Vagina (tissue), 2 donors: ENCODE measurements at regions not wholly inside any gene's neighbourhood (a gene's known extent, or its start where the extent isn't known, plus 50 kb on each side); places are given as distances from the start of the nearest gene placed in this dataset.

Experiments used
- DNase-seq, 2 donors: peaks; one replicate each; pipeline ENCODE4 v3.0.0-alpha.2; 2017; ENCODE audit errors: extremely low spot score in 2 of 2
- H3K27ac ChIP-seq: fragments of 200-600 bp; sonication (generic); one replicate; pipeline ENCODE4 v1.5.1; 2019
- H3K27me3 ChIP-seq: fragments of 200-600 bp; sonication (generic); one replicate; pipeline ENCODE4 v1.5.1; 2019
- H3K36me3 ChIP-seq, 2 donors: fragments of 200-600 bp; sonication (generic); one replicate each; pipeline ENCODE4 v1.5.1; 2017 to 2019
- H3K4me1 ChIP-seq: fragments of 200-600 bp; sonication (generic); one replicate; pipeline ENCODE4 v1.5.1; 2019
- H3K4me3 ChIP-seq, 2 donors: fragments of 200-600 bp; sonication (generic); 1 replicate in 1 of 2; 2 replicates in 1 of 2; pipeline ENCODE4 v1.5.1; 2016 to 2019
- H3K9me3 ChIP-seq: fragments of 200-600 bp; sonication (generic); one replicate; pipeline ENCODE4 v1.5.1; 2019
- CTCF ChIP-seq, 3 experiments: fragments of 450-650 bp in 2 of 3; fragments of 200-600 bp in 1 of 3; sonication (generic) in 1 of 3; IDR thresholded peaks; one replicate each; pipeline ENCODE4 v1.5.1; 2017 to 2019; ENCODE audit warnings: antibody characterized with exemption in 3 of 3, mild to moderate bottlenecking in 2 of 3, moderate library complexity in 2 of 3
- POLR2A ChIP-seq, 2 donors: fragments of 450-650 bp; IDR thresholded peaks; one replicate each; pipeline ENCODE4 v1.6.1; 2017; ENCODE audit warnings: antibody characterized with exemption in 2 of 2, mild to moderate bottlenecking in 2 of 2, moderate library complexity in 2 of 2
- POLR2AphosphoS5 ChIP-seq, 2 donors: sonication (generic); formaldehyde crosslinking; IDR thresholded peaks; one replicate each; pipeline ENCODE4 v1.9.0; 2017; ENCODE audit warnings: antibody characterized with exemption in 2 of 2, mild to moderate bottlenecking in 2 of 2, low read depth in 1 of 2; ENCODE audit not compliant: insufficient read depth in 1 of 2
- intact Hi-C: fragments of 100-400 bp; cut with DNase I; formaldehyde crosslinking; loops from one replicate; pipeline ENCODE4 v1.15.1; 2023

- intact Hi-C loops = no loop called here
- Histone ChIP-seq H3K9me3 (no peaks in the 10 kb centered on the region), H3K36me3 (no peaks in the 10 kb centered on the region), H3K27ac (no peak overlapping the region), H3K27me3 (no peaks in the 10 kb centered on the region), H3K4me1 (no peaks in the 10 kb centered on the region), H3K4me3 (no peak overlapping the region)
- no peak for DNase-seq
- TF ChIP-seq POLR2A (IDR thresholded peaks at IDR 0.05) (no peak), POLR2AphosphoS5 (IDR thresholded peaks at IDR 0.05; ENCODE audit: insufficient read depth in 1 of 2, low read depth in 1 of 2) (no peak), CTCF (IDR thresholded peaks at IDR 0.05) (no peak)
These were observed 525.9 kb upstream of the ZNF608 start for GRCh38 chr5:125272357-125272756.

- intact Hi-C loops = no loop called here
- Histone ChIP-seq H3K4me1 (no peaks in the 10 kb centered on the region), H3K27ac (no peak overlapping the region), H3K4me3 (no peak overlapping the region), H3K9me3 (no peaks in the 10 kb centered on the region), H3K36me3 (no peaks in the 10 kb centered on the region), H3K27me3 (no peaks in the 10 kb centered on the region)
- TF ChIP-seq POLR2AphosphoS5 (IDR thresholded peaks at IDR 0.05; ENCODE audit: insufficient read depth in 1 of 2, low read depth in 1 of 2) = no peak
- no peak for TF ChIP-seq POLR2A (IDR thresholded peaks at IDR 0.05)
- no peak for TF ChIP-seq CTCF (IDR thresholded peaks at IDR 0.05)
- DNase-seq = no peak
These were observed 527.8 kb upstream of the ZNF608 start for GRCh38 chr5:125274211-125274610.

GRCh38 chr5:125274938-125275724 lies 528.7 kb upstream of the ZNF608 start:
- no peaks in the 10 kb centered on the region for H3K27me3 ChIP-seq
- TF ChIP-seq POLR2A (IDR thresholded peaks at IDR 0.05) = no peak
- TF ChIP-seq POLR2AphosphoS5 (IDR thresholded peaks at IDR 0.05; ENCODE audit: insufficient read depth in 1 of 2, low read depth in 1 of 2) = no peak
- no peak for TF ChIP-seq CTCF (IDR thresholded peaks at IDR 0.05)
- no peak overlapping the region for H3K27ac ChIP-seq
- H3K4me1 ChIP-seq = no peaks in the 10 kb centered on the region
- H3K4me3 ChIP-seq = no peak overlapping the region
- no peak for DNase-seq
- H3K9me3 ChIP-seq = no peaks in the 10 kb centered on the region
- intact Hi-C loops = no loop called here
- no peaks in the 10 kb centered on the region for H3K36me3 ChIP-seq

GRCh38 chr5:125275725-125276090 lies 529.3 kb upstream of the ZNF608 start:
- Histone ChIP-seq H3K4me3 (no peak overlapping the region), H3K9me3 (no peaks in the 10 kb centered on the region), H3K27me3 (no peaks in the 10 kb centered on the region), H3K4me1 (no peaks in the 10 kb centered on the region), H3K36me3 (no peaks in the 10 kb centered on the region), H3K27ac (no peak overlapping the region)
- DNase-seq = no peak
- TF ChIP-seq CTCF (IDR thresholded peaks at IDR 0.05) (no peak), POLR2AphosphoS5 (IDR thresholded peaks at IDR 0.05; ENCODE audit: insufficient read depth in 1 of 2, low read depth in 1 of 2) (no peak), POLR2A (IDR thresholded peaks at IDR 0.05) (no peak)
- intact Hi-C loops = no loop called here

- TF ChIP-seq POLR2AphosphoS5 (IDR thresholded peaks at IDR 0.05; ENCODE audit: insufficient read depth in 1 of 2, low read depth in 1 of 2) = no peak
- no peak for TF ChIP-seq POLR2A (IDR thresholded peaks at IDR 0.05)
- Histone ChIP-seq H3K9me3 (no peaks in the 10 kb centered on the region), H3K4me1 (no peaks in the 10 kb centered on the region), H3K36me3 (no peaks in the 10 kb centered on the region), H3K4me3 (no peak overlapping the region), H3K27me3 (no peaks in the 10 kb centered on the region), H3K27ac (no peak overlapping the region)
- DNase-seq = no peak
- intact Hi-C loops = no loop called here
These were observed 529.7 kb upstream of the ZNF608 start for GRCh38 chr5:125276096-125276495.
